GM18951 (cell line): ENCODE measurements at regions not wholly inside any gene's neighbourhood (a gene's known extent, or its start where the extent isn't known, plus 50 kb on each side); places are given as distances from the start of the nearest gene placed in this dataset.

Experiments used
- POLR2A ChIP-seq: IDR thresholded peaks from 4 replicates; pipeline ENCODE4 v1.6.1; 2011; ENCODE audit warnings: mild to moderate bottlenecking; ENCODE audit not compliant: insufficient read length, insufficient read depth; ENCODE audit errors: extremely low read depth
- in situ Hi-C: fragments of 300-500 bp; cut with MboI; formaldehyde crosslinking; loops from one replicate; pipeline ENCODE4 v1.12.0; 2022; ENCODE audit warnings: low sequenced_read_pairs, mixed read lengths, inconsistent platforms; ENCODE audit not compliant: unreplicated experiment

DNA sequence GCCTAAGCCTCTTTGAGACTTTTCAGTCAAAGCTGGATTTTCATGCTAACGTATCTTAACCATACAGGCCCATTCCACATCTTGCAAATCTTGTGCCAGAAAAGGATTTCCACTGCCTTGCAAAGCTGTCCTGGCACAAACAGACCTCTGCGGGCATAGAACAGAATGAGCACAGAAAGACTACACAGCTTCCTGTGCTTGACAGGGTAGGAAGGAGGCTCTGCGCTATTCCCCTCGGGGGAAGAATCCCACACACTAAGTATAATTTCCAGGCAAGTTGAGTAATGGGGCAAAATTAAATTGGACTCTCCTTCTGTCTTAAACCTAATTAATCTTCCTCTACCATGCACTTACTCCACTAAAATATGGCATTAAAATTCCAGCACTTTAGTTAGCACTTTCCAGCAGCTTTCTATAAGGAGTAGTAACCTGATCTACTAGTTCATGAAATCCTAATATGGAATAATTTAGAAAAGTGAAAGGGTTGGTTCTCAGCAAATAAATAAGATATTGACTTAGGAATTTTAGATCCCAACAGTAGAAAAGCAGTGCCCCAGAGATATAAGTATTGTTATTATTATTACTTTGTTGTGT is 532.1 kb upstream of the JAG1 start:
- in situ Hi-C loops = no loop called here
- TF ChIP-seq POLR2A = no peak

DNA sequence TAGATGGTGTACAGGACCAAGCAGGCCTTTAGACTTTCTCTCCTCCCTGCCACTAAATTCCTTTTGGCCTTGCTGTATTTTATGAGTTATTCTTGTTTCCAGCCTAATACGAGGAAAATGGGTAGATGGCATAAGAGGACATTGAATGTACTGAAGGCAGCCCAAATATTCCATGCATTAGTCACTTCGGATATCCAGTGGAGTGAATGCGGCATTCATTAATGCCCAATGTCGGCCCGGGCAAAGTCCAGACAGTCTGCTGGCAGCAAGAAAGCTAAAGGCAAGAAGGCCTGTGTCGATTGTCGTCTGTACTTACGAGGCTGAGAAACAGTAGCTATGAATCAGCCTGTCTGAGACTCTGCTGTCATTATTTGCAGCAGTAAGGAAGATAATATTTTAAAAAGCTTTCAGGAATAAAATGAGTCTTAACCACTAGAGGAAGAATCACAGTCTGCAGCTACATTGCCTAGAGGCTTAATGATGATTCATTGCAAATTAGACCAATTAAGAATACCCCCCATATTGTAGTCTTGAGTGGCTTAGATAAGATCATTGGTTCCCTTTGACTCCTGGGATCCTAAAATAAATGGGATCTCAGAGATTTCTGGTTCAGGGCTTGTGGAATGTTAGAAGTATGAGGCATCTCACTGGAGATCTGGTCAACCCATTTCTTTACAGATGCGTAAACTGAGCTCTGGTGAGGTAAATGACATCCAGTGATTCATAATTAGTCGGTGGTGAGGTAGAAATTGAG is 534.1 kb upstream of the JAG1 start:
- TF ChIP-seq POLR2A = no peak
- in situ Hi-C loops = no loop called here

DNA sequence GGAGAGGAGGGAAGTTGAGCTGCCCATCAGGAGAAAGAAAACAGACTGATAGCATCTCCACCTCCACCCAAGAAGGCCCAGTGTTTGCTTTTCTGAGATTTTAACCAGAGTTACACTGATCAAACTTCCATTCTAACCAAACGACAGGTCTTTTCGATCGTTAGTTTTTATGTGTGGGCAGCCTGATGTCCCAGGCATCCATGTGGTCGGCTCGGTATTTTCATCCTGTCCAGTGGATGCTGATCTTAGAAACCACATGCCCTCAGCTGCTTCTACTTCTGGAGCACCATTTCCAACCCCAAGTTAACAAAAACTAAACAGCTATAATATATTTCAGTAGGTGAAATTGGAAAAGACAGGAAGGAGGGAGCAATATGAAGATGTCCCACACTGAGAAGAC is 536.8 kb upstream of the JAG1 start:
- in situ Hi-C loops = no loop called here
- TF ChIP-seq POLR2A = no peak

DNA sequence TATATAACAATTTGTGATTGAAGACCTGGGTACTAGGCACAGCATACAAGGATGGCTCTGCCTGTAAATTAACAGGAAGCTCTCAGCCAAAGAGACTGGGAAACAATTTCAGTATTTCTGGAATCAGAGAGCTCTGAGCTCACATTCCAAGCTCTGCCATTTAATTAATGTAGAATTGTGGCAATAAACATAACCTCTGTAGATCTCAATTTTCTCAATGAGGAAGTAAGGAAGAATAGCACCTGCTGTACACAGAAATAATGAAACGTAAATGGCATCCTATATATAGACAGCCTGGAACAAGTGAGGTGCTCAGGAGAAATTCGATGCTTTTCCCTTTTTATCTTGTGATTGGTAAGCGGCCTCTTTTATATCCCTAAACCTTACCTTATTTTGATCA is 538.5 kb upstream of the JAG1 start:
- TF ChIP-seq POLR2A = no peak
- in situ Hi-C loops = no loop called here

DNA sequence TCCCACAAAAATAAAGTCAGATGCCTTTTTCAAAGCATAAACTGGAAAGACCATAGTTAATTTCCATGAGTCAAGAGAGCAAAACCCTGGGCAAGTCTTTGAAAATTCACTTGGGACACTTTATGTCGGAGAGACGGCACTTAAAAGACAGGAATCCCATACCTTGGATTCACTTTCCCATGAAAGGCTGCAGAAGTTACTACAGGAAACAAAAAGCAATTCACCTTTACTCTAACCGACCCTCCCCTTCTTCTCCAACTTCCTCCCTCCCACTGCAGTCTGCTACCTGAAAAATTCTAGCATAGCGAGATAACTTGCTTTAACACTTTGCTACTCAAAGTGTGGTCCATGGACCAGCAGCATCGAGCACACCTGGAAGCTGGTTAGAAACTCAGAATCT is 539.1 kb upstream of the JAG1 start:
- in situ Hi-C loops = no loop called here
- no peak for TF ChIP-seq POLR2A

DNA sequence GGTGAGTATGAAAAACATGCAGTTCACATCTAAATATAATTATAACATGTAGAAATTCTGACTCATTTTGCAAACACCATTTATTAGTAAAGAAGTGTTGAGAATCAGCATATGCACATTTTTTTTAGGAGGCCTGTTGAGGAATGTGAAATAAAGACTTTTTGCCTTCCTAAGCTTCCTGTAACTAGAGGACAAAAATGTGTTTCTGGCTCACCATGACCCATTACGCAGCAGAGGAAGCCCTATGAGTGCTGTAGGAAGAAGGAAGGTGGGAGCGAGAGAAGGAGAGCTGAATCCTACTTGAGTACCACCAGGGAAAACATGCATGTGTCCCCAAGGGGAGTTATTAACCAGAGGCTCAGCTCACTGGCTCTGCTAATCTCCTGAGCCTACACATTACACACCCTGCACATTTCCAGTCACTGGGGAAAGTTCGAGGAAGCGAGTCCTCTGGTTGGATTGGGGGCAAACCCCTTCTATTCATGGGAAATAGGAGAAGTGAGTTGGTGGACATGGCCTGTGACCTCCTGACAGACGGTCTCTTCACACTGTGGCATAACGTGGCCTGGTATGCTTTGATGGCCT is 540.5 kb upstream of the JAG1 start:
- in situ Hi-C loops = no loop called here
- no peak for TF ChIP-seq POLR2A

DNA sequence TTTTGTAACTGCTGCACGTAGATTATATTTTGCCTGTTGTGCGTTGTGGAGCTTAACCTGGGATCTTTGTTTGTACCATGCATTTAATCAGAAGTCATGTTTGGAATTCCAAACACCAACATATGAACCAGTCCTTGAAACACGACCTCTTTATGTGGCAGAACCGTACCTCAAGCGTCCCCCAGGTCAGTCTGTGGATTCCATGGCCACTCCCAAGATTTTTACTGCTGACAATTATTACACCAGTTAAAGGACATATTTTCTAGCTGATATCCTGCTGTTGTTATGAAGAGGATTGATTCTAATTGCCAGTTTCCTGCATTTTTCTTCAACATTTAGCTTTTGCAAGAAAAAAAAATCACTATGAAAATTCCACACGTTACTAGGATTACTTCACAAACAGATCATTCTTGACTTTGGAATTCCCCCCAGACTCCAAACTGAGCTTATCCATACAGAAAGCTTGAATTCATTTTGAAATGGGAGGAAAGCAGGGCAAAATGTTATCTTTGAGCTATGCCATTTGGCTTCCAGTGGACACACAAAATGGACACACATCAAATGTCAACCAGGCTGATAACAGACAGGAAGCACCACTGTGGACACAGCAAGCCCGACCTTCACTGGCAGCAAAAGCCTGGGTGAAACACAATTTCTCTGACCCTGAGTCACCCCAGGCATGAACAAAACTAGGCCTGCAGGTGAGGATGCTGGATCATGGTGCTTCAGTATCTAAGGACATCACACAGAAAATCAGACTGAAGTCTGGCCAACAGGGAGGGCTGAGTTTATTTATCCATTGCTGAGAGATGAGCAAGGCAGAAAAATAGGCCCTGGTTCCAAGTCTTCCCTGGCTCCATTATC is 542.9 kb upstream of the JAG1 start:
- in situ Hi-C loops = no loop called here

DNA sequence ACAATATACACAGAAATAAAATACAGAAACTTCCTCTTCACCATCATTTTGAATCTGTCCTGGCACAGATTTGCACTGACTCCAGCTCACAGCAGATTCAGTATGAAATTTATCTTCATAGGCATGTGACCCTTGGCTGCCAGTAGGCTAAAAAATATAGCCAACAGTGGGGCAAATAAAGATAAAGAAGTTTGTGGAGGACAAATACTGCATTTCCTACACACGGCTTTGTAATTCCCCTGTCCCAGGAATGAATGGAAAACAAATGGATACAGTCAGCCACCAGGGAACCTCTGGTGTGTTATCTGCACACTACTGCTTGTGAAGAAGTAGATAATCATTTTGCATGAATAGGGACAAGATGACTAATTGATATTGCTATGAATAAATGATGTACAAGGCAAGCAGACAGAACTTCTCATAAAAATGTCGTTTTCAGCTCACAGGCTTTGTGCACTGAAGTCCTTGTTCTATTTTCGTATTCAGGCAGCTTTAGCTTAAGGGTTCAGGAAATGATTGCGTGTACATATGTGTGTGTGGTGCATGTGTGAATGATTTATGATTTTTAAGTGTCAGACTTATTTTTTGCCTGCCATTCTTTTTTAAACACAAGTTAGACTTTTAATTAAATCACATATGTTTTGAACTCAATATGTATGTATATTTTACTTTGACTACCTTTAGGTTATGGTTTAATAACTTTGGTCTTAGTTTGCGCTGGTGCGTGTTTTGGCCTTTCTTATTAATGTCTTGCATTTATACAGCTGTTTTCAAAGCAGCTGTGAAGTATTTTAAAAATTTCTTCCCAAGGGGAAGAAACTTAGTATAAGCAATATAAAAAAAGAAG is 543.8 kb upstream of the JAG1 start:
- no peak for TF ChIP-seq POLR2A
- in situ Hi-C loops = no loop called here

More for the DNA sequence above, 542.9 kb upstream of the JAG1 start:
- TF ChIP-seq POLR2A = no peak

DNA sequence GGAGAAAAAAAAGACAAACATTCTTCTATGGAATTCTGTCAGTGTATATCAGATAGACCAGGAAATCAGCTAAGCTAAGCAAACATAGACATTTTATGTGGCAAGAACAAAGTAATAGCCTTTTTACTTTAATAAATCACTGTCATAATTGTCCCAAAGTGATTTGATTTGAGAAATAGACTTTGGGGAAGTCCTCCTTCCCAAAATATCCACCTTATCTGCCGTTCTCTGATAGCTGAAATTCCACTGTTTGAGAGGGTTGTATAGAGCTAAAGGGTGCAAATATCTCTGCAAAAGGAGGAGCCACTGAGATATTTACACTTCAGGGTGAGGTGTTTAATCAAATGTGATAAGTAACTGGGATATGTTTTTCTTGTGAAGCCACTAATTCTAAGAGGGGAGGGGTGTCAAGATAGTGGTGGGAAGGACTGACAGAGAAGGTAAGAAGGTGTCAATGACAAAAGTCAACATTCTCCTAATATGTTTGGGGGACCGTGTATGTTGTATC is 544.4 kb upstream of the JAG1 start:
- no peak for TF ChIP-seq POLR2A
- in situ Hi-C loops = no loop called here

DNA sequence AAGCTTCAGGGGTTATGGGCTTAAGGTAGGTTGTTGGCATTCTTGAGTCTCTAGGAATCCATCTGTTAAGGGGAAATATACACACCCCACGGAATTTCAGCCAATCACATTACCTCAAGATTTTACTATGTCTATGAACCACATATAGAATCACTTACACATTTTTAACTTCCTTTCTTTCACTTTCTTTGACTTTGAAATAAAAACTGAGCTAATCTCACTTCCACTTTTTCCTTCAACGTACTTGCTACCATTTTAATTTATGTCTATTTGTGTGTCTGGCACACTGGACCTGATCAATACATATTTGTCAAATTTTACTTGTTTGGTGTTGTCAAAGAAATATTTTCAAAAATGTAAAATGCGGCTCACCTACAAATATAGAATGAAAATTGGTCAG is 545.4 kb upstream of the JAG1 start:
- no peak for TF ChIP-seq POLR2A
- in situ Hi-C loops = no loop called here

DNA sequence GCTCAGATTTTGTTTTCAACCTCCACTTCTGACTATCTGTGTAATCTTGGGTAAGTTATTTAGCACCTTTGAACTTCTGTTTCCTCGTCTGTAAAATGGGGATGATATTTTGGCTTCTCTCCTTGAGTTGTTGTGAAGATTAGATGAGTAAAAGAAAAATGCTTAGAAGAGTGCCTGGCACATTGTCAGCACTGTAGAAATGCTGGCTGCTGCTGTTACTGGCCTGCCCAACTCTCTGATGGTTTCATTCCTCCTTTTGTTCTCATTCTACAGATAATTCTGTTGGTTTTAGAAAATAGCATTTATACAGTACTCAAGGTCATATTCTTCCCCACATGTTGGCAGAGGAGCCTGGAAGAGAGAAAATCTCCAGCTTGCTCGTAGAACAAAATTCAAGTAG is 547.2 kb upstream of the JAG1 start:
- in situ Hi-C loops = no loop called here
- no peak for TF ChIP-seq POLR2A

DNA sequence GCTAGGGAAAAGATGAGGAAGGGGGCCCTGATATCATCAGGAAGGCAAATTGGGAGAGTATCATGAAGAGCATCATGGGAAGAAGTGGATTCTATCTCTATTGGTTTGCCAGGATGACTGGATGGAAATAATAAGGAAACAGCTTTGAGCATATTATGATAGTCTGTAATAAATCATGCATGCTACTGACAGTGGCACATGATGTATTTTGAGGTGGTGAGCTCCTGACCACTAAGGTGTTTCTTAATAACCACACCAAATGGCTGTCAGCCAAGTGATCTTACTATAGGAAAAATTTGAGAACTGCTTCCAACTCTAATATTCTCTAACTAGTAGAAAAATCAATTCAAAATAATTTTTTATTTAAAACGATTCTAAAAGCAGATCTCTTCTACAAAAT is 548.4 kb upstream of the JAG1 start:
- no peak for TF ChIP-seq POLR2A
- in situ Hi-C loops = no loop called here

DNA sequence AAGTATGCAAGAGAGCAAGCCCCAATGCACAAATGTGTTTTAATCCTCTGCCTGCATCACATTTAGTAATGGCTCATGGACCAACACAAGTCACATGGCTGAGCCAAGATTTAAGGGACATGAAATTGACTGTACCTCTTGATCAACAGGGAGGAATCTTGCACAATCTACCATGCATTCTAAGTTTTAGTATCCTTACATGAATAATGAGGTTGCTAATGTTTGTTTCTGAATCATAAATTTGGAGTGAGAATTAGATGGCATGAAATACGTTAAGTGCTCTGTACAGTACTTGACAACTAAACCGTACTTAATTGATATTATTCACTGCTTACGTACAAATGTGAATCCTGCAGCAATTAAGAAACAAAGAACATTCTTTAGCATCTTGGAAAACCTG is 553.8 kb upstream of the JAG1 start:
- no peak for TF ChIP-seq POLR2A
- in situ Hi-C loops = no loop called here

DNA sequence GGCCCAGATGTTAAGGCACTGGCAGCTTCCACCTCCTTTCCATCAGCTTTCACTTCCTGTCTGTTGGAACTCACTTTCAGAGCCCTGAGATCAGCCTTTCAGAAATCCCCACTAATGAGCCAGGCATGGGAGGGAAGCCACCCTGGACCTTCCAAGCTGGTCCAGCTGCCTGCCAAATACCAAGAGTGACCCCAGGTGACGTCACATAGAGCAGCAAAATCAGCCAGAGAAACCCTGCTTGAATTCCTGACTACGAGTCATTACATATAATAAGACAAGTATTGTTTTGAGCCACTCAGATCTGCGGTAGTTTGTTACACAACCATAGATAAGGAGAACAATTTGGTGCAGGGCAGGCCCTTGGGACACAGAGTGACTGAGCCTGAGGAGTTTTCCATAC is 556.0 kb upstream of the JAG1 start:
- in situ Hi-C loops = no loop called here
- TF ChIP-seq POLR2A = no peak
